DMS 273 (cell line): ENCODE measurements at regions not wholly inside any gene's neighbourhood (a gene's known extent, or its start where the extent isn't known, plus 50 kb on each side); places are given as distances from the start of the nearest gene placed in this dataset.
"Not testable (repeated sequence)": the region's sequence is repeated elsewhere in the genome, so short reads cannot be mapped to it uniquely, and the experiment has no call there.

Experiments
- DNase-seq: peaks from one replicate; lab custom pipeline; 2025; ENCODE audit not compliant: unreplicated experiment; lab: John Stamatoyannopoulos, UW

DNA sequence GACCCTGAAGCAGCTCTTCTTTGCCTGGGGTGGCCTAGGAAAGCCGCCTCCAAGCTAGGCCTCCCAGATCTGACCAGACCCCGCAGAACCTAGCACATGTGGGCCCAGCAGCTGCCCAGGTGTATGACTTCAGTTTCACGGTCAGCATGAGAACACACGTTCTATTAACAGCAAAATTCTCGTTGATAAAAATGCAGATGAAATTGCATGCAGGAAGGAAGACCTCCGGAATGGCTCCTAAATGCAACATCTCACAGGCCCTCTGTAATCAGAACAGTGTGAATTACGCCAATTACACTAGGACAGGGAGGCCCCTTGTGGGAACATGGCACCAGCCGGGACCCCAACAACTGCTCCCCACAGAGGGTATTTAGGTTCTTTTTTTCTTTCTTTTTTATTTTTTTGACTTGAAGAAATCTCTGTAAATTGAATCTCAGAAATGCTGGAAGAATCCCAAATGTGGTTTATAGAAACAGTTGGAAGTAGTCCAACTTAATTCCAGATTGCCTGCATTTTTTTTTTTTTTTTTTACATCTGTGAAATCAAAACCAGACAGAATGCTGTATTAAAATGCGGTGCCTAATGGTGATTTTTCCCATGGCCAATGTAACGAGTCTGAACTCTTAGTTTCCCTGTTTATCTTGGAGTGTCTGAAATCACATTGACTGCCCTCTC is 185.1 kb downstream of the NPIPB11 start:
- peak; percentile 25 for DNase-seq

GRCh38 chr16:29220647-29221191 is 185.8 kb downstream of the NPIPB11 start:
- not testable (repeated sequence) for DNase-seq

DNA sequence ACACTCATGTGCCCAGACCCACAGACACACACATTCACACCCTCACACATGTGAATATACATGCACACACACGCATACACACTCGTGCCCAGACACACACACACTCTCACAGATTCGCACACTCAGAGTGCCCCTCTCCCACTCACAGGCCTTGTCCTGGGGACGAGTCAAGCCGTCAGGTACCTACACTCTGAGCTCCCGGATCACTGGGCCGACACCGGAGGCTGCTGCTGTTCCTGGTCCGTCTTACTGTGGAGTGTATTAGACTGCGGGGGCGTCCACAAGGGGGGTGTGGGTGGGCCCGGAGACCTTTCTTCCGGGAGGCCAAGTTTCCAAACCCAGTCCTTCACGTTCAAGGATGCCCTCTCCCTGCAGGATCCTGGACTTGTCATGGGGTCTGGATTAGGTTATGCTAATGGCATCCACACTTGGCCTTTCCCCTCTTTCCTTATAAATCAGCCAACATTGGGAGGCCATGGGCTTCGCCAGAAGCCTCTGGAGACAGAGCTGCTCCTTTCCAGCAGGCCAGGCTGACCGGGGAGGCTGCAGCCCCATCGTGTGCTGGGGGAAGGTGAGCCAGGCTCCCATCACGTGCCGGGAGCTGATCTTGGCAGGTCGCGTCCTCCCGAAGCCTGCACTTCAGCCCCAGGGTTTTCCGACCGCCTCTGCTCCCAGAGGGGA is 186.4 kb downstream of the NPIPB11 start:
- DNase-seq: not testable (repeated sequence)

DNA sequence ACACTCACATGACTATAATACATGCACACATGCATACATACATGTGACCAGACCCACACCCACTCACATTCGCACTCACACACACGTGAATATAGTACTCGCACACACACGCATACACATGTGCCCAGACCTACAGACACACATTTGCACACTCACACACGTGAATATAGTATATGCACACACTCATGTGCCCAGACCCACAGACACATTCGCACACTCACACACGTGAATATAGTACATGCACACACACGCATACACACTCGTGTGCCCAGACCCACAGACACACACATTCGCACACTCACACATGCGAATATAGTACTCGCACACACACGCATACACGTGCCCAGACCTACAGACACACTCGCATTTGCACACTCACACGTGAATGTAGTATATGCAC is 186.9 kb downstream of the NPIPB11 start:
- not testable (repeated sequence) for DNase-seq

DNA sequence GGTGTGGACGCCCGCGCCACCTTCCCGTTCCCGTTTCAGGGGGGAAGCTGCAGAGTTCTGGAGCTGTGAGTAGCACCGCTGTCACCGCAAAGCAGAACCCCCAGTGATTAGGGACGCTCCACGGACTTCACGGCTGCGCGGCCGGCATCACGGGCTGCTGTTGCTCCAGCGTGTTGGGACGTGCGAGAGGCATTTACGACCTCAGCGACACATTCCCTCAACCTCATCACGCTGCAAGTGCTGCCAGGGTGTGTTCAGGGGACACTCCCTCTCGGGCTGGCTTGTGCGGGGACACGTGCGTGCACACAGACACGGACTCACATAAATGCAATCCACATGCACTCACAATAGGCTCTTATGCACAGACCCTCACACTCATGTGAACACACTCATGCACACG is 187.9 kb downstream of the NPIPB11 start:
- DNase-seq: peak; percentile 13

DNA sequence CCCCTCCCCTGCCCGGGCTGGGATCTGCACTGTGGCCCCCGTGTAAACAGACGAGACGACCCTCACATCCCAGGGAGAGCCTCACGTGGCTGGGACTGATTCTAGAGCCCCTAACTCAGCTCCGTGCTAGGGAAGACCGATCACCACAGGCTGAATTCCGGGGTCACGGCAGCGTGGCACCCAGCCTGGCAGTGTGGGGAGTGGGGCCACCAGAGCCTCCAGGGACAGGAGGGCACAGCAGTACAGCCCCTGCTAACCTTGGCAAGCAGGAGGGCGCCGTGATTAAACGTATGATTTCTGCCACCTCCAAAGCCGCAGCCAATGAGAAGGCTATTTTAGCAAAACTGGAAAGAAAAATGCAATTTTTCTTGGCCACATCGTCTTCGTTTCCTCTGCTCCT is 188.3 kb downstream of the NPIPB11 start:
- not testable (repeated sequence) for DNase-seq

DNA sequence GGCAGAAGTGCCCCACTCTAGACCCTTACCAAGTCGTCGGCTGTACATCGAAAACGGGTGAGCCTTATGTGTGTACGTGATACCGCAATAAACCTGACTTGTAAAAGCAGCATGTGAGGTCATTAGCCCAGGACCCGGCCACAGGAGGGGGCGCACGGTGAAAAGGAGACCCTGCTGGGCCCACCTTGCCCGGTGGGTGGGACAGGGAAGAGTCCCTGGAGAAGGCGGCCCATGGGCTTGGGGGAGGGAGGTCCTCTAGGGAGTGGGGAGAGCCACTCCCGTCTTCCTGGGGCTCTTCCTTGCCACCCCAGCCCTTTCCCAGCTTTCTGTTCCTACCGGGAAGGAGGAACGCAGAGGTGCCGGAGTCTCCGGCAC is 188.8 kb downstream of the NPIPB11 start:
- DNase-seq: not testable (repeated sequence)

DNA sequence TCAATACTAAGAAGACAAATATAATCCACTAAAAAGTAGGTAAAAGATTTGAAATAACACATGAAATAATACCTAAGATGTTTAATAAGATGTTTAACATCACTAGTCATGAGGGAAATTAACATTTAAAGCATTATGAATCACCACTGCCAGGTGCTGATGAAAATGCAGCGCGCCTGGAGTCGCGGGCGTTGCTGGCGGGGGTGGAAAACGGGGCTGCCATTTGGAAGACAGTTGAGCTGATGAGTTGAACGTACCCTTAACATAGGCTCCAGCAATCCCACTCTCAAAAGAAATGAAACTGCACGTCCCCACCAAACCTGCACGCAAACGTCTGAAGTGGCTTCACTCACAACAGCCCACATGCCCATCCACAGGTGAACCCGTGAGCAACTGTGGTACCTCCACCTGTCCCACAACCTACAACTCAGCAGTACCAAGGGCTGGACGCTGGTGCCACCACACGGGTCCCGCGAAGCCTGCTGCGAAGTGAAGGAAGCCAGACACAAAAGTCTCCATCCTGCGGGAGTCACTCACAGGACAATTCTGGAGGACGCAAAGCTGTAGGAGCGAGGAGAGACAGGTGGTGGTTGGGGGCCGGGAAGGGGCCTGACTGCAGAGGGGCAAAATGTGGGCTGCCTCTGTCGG is 189.3 kb downstream of the NPIPB11 start:
- not testable (repeated sequence) for DNase-seq

DNA sequence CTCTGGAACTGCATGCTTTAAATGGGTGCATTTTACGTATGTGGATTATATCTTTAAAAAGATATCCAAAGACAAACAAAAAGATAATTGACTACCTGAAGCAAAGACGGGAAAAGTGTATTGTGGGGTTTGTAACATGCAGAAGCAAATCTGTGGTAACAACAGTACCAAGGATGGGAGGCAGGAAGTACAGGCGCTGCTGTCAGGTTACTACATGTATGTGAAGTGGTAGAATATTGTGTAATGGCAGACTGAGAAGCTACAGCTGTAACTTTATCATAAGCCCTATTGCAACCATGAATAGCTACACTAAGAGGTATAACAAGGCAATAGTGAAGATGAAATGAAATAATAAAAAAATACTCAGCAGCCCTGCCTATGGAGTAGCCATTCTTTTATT is 192.7 kb downstream of the NPIPB11 start:
- not testable (repeated sequence) for DNase-seq

DNA sequence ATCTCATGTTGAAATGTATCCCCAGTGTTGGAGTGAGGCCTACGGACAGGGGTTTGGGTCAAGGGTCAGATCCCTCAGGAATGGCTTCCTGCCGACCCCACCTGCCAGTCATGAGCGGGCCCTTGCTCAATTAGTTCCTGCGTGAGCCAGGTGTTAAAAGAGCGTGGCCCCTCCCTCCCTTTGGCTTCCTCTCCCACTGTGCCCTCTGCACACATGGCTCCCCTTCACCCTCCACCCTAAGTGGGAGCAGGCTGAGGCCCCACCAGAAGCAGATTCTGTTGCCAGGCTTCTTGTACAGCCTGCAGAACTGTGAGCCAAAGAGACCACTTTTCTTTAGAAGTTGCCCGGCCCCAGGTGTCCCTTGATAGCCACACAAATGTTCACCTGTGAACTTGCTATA is 193.3 kb downstream of the NPIPB11 start:
- not testable (repeated sequence) for DNase-seq

GRCh38 chr16:29212084-29213027 is 194.2 kb downstream of the NPIPB11 start:
- not testable (repeated sequence) for DNase-seq

DNA sequence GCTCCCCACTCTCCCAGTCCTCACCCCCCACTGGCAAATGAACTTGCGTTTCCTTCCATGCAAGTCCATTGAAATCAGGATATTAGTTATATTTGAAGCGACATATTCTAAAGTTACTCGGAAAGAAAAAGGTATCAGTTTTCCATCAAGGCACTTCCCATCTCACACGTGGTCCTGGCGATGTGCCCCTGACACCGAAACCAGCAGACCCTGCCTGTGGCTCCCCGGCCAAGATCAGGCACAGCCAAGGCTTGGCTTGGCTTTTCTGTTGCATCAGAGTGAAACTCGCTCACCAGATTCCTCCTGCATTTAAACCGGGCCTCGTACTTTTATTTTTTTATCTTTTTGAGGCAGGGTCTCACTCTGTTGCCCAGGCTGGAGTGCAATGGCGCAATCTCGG is 195.1 kb downstream of the NPIPB11 start:
- DNase-seq: not testable (repeated sequence)

- DNase-seq: not testable (repeated sequence)
Measured at GRCh38 chr16:29210299-29211150, 196.0 kb downstream of the NPIPB11 start.

GRCh38 chr16:29206120-29206519 is 200.4 kb downstream of the NPIPB11 start:
- not testable (repeated sequence) for DNase-seq

DNA sequence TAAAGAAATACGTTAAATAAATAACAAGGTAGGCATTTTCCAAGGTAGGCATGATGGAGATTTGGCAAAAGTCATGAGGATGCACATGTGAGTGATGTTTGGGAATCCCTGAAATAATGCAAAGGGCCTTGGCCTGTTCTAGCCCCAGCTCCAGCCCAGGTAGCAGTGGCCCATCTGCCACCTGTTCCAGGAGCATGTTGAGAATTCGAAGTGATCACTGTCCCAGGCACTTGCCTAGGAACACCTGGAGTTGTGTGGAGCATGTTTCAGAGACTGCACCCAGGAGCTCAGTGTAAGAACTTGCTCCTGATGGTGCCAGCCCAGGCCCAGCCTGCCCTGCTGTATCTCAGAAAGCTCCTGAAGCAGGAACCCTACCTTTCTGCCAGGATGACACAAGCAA is 201.4 kb downstream of the NPIPB11 start:
- not testable (repeated sequence) for DNase-seq

DNA sequence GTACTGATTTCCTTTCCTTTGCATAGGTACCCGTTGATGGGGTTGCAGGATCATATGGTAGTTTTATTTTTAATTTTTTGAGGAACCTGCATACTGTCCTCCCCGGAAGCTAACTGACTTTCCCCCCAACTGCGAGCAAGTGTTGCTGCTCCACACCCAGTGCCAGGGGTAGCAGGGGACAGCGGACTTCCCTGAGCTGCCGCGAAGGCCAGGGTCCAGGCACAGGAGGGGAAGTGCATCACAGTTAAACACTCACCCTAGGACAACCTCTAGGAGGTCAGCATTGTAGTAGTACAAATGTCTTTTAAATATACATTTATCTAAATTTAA is 201.7 kb downstream of the NPIPB11 start:
- no peak for DNase-seq

DNA sequence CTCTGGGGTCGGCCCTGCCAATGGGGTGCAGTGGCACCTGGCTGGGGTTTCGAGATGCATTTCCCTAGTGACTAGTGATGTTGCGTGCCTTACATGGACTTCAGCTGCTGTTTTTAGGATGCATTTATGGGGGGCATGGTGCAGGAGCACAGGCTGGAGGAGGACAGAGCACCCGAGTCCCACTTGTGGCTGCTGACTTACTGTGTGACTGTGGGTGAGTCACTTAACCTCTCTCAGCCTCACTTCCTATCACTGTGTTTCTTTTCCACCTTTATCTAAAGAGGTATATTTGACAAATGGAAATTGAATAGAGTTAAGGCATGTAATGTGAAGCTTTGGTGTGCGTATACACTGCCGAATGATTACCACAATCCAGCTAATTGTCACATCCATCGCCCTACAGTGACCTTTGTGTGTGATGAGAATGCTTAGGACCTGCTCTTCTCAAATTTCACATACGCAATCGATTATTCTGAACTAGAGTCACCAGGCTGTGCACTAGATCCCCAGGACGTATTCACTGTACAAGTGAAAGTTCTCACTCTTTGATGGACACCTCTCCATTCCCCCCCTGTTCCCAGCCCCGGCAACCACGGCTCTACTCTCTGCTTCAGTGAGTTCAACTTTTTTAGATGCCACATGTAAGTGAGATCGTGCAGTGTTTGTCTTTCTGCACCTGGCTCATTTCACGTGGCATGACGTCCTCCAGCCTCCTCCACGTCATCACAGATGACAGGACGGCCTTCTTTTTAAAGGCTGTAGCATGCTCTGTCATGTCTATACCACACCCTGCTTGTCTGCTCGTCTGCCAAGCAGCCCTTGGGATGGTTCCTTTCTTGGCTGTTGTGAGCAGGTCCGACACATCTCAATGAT is 202.3 kb downstream of the NPIPB11 start:
- not testable (repeated sequence) for DNase-seq

DNA sequence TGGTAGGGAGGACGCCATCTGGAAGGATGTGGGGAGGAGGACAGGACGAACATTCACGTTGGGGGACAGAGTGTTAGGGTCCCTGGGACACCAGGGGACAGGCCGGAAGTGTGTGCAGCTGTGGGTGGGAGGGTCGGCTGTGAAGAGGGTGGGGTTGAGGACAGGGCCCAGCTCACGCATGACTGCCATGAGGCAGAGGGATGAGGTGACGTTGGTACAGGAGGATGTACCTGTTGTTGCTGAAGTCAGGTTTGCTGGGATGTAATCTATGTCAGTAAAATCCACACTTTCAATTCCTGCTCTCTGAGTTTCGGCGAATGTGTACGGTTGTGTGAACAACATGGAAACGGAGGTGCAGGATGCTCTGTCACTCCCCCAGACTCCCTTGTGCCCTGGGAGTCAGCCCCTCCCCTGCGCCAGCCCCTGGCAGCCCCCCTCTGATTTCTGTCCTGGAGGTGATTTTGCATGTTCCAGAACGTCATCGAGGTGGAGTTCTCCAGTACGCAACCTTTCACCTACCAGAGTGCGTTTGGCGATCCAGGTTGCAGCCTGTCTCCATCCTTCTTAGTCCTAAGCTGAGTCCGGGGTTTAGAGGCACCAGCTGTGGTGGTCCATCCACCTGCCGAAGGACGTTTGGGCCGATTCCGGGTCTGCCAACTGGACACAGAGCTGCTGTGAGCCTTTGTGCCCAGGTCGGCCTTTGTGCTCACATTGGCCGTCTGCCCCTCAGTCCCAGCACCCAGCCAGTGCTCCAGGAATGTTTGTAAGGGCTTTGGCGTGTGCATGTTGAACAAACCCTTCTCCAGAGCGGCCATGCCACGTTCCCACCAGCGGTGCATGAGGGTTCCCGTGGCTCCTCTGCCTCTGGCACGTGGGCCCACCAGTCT is 203.2 kb downstream of the NPIPB11 start:
- DNase-seq: not testable (repeated sequence)
